Renal cortex interstitium (tissue), 11 donors: ENCODE measurements at regions not wholly inside any gene's neighbourhood (a gene's known extent, or its start where the extent isn't known, plus 50 kb on each side); places are given as distances from the start of the nearest gene placed in this dataset.

Experiments
- DNase-seq, 11 donors: peaks; one replicate each; pipeline ENCODE4 v3.0.0-alpha.2; 2013; ENCODE audit warnings: low read depth in 9 of 11, low spot score in 4 of 11; ENCODE audit errors: extremely low read depth in 1 of 11

DNA sequence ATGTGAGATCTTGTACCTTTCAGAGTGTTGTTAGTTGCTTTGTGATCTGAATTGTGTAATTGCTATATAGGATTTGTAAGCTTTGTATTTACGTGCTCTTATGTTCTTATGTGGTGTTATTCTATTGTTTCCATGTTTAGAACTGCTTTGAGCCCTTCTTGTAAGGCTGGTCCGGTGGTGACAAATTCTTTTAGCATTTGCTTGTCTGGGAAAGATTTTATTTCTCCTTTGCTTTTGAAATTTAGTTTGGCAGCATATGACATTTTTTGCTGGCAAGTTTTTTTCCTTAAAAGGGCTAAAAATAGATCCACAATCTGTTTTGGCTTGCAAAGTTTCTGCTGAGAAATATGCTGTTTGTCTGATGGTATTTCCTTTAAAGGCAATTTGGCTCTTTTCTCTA lies 1089.2 kb upstream of the PCDH9 start:
- DNase-seq, result no peak

DNA sequence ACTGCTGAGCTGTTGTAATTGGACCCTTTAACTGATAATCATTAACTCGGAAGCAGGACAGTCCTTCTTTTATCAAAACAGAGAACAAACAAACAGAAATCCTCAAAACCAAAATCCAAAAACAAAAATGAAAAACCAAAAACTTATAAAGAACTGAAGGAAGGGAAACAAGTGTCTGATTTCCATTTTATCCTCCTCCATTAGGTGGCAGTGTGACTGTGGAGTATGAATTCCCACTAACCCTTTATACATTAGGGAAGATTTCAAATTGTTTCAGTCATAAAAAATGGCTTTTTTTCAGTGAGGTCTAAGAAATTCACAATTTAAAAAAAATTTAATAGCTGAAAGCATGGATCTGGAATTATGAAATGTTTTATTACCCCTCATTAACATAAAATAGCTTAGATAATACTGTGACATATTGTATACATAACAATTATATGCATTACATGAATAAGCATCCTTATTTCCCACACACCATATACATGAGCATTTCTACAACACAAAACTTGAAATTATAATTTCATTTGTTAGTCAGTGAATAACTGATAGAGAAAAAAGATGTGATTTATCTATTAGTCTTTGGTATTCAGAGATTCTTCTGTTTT lies 1074.3 kb upstream of the PCDH9 start:
- DNase-seq, result peak in 7 of 11 donors; percentile 4 to 32 (median 14)

DNA sequence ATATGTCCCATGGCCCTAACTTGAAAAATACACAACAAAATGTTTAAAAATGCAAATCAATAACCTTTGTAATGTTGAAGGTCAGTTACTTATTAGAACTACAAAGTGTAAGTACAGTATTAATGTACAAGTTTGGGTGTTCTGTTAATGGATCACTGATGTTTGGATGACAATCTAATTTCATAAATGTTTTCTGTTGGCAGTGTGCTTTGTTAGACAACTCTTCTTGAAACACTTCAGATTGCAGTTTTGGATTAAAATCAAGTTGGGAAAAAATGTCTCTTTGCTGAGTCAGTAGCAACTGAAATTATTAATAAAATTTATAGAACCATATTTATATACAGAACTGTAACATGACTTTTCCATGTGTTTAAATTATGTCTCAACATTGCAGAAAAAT lies 1063.5 kb upstream of the PCDH9 start:
- no peak for DNase-seq

DNA sequence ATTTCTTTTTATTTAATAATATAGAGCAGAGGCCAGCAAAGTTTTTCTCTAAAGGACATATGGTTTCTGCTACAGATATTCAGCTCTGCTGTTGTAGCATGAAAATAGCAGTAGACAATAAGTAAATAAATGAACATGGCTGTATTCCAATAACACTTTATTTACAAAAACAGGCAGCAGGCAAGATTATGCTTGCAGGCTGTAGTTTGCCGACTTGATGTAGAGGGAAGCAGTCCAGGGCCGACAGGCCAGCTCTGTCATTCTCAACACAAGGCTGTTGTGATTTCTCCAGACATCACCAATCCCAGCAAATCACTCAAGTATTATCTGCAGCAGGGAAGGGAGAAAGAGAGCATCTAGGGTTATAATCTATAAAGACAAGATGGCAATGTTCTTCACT lies 1062.5 kb upstream of the PCDH9 start:
- no peak for DNase-seq

DNA sequence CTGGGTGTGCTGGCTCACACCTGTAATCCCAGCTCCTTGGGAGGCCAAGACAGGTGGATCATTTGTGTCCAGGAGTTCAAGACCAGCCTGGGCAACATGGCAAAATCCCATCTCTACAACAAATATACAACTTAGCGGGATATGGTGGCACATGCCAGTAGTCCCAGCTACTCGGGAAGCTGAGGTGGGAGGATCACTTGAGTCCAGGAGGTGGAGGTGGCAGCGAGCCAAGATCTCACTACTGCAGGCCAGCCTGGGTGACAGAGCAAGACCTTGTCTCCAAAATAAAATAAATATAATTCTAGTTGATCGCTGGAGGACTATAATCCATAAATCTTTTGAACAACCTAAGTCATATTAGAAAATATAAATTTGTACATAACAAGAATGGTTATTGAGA lies 1061.5 kb upstream of the PCDH9 start:
- no peak for DNase-seq

DNA sequence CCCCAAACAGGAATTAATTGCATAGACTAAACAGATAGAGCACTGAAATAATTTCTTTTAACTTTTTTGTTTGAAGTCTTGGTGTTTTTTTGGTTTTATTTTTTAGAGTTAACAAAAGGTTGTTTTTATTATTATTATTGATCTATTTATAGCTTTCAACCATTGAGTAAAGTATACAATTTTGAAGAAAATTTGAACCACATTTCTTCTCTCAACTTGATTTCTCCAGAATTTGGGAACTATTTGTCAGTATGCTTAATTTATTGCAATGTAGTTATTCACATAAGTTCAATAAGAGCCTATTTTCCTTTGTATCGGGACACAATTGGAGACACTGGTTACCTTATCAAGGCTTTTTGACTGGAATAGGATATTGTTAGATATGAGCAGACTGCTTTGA lies 1045.6 kb upstream of the PCDH9 start:
- no peak for DNase-seq

DNA sequence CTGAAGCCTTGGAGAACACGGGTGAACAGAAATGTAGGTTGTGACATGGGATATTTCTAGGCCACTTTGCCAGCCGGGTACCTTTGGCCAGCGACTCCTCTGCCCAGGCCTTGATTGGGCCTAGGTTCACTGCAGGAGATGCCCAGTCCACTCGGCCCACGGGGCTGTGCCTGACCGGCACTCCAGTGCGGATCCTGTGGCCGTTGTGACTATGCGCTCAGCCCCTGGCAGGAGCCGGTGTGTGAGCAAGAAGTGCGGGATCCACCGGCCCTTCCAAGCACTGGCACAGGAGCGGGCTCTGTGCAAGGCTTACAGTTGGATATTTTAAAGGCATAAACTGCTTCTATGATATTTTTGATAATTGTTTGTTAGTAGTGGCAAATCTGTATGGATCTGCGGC lies 1042.5 kb upstream of the PCDH9 start:
- no peak for DNase-seq

DNA sequence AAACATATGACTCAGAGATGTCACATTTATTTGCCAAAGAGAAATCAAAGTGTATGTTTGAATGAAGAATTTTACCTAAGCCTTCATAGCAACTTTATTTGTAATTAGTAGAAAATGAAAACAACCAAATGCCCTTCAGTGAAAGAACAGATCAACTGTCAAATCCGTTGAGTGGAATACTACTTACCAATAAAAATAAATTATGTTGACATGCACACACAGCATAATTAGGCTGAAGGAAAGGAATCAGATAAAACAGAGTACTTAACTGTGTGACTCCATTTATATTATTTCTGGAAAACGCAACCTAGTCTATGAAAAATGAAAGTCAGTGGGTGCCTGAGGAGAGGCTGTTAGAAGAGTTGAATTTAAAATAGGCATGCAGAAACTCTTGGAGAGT lies 1034.6 kb upstream of the PCDH9 start:
- no peak for DNase-seq

DNA sequence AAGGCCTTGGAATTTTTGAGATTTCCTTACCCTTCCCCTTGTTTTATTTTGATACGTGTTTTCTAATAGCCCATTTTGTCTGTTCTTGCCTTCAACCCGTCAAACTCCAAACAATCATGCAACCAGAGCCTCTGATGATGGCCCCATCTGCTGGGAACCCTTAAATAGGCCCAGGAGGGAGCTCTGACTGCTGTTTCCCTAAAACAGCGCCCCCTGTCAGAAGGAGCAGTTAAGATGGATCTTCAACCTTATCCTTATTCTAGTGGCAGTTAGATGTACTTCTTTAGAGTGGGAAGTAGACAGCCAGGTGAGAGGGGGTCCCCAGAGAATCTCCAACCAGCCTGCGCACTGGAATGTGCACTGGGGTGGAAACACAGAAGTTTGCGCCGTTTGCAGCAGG lies 1031.0 kb upstream of the PCDH9 start:
- no peak for DNase-seq

DNA sequence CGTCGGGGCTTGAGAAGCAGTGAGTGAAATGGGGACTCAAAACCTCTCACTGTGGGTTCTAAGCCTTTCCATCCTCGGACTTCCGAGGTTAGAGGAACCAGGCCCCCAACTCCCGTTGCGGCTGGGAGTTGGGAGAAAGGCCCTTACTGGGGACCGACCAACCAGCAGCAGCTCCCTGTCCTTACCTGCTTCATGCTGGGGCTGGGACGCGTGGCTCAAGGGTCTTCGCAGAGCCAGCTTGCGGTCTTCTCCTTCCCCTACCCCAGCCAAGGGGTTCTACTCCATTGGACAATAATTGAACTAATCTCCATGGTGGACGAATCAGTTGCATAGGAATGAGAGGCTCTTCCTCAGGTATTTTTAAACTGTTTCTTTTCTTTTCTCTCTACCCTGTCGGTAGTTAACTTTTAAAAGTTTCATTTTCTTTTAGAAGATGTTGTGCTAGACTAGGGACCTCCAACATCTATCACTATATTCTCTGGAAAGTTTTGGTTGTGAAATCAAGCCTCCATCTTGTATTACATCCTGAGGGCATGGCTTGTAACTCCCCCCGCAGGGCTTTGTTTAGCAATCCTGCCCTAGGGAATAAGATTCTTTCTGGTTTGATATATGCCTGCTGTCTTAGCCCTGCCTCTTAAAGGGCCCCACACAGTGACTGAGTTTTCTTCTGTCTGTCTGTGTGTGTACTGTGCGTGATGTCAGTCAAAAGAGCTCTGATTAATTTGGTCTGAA lies 1027.1 kb upstream of the PCDH9 start:
- DNase-seq, result peak in 3 of 11 donors; percentile 2 to 5 (median 2)

DNA sequence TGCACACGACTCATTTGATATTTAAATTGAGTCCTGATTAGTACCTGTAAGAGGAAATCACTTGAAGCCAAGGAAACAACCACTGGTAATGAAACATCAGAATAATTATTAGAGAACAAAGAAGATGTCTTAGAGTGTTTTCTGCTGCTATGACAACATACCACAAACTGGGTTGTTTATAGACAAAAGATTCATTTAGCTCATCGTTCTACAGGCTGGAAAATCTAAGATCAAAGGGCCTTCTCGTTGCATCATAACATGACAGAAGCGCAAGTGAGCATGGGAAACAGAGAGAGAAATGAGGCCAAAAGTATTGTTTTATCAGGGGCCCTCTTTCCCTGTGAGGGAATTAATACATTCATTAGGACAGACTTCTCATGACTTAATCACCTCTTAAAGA lies 1024.0 kb upstream of the PCDH9 start:
- DNase-seq, result no peak

DNA sequence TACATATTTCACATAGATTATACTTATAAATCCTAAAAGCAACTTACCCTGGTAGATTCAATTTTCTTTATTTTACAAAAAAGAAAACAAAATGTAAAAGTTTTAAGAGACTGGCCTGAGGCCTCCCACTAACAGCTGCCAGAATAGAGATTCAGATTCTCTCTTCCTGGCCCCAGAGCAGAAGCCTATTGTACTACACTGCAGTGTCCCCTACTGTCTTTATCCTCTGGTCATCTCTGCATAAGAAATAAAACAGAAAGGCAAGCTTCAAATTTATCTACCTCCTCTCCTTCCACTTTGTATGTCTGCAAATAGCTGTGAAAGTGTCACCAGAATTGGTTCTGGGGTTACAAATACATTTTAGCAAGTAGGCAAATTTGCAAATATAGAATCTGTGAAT lies 1004.1 kb upstream of the PCDH9 start:
- peak in 2 of 11 donors; percentile 3 to 10 for DNase-seq

DNA sequence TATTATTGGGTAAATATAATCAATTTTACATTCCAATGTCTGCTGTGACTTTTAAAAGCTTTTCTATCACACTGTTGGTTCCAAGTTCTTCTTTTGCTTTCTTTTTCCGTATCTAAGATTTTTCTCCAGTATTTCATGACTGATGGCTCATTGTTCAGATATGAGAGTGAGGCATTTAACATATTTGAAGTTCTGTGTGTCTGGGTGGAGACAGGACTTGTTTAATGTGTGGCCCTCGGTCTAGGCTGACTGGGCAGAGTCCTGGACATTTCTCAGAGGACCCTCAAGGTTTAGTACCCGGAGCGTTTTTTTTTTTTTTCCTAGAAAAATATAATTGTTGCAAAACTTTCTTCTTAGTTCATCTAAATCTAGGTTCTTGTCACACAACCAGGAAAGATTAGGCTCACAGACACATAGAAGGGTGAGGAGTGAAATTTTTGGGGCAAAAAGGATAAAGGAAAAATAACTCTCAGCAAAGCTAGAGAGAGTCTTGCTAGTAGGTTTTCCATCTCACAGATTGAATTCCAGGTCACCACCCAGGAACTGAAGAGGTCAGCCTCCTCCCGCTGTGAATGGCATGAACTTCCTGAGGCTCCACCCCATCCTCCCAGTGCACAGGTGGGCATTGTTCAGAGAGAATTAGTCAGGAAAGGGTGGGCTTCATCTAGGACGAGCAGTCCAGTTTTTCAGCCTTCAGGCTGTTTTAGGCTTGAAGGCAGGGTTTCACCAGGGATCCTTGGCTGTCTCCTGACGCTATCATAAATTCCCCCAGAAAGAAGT lies 1002.4 kb upstream of the PCDH9 start:
- no peak for DNase-seq

DNA sequence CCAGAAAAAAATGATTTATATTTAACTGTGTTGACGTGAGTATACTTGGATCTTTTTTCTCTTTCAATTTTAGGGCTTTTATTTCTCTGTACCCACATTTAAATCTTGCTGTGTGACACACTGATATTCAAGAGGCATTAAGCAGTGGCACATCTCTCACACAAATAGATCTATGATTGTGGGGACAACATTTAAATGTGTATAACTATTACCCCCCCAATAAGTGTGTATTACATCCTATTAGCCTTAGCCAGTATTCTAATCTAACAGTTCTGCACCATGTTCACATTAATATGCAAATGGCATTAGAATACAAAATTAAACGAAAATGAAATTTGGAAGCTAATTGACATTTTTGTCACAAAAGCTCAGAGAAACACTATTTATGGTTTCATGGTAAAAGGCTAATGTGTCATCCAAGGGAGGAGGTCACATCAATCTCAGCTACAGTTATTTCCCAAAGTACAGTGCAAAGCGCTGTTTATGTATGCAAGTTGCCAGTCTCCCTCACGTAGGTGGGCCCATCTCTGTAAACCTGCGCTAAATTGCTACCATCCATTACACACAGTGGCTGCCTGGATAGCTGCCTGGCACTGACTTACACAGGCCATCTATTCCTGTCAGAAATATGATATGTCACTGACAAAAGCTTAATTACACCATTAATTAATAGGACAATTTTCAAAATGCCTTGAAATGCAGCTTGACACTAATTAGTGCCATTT lies 984.7 kb upstream of the PCDH9 start:
- DNase-seq, result no peak

DNA sequence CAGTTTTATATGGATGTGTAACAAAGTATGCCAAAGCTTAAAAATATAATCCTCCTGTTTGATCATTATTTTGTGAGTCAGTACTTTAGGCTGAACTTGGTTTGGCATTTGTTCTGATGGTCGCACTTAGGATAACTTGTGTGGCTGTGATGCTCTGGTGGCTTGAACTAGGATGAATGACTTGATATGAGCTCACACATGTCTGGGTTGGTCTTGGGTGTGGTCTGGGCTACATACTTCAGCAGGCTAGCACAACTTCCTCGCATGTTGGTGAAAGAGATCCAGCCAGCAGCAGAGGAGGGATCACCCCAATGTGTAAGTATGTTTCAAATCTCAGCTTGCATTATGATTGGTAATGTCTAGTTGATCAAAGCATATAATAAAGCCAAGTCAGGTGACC lies 969.1 kb upstream of the PCDH9 start:
- DNase-seq, result no peak

DNA sequence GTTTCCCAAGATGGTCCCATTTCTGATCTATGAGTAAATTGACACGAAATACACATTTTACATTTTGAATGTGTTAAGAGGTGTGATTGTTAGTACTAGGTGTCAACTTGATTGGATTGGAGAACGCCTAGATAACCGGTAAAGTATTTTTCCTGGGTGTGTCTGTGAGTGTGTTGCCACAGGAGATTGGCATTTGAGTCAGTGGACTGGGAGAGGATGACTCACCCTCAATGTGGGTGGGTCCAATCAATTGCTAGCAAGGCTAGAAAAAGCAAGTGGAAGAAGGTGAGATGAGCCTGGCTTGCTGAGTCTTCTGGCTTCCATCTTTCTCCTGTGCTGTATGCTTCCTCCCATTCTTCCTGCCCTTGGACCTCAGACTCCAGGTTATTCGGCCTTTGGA lies 960.7 kb upstream of the PCDH9 start:
- DNase-seq, result no peak

DNA sequence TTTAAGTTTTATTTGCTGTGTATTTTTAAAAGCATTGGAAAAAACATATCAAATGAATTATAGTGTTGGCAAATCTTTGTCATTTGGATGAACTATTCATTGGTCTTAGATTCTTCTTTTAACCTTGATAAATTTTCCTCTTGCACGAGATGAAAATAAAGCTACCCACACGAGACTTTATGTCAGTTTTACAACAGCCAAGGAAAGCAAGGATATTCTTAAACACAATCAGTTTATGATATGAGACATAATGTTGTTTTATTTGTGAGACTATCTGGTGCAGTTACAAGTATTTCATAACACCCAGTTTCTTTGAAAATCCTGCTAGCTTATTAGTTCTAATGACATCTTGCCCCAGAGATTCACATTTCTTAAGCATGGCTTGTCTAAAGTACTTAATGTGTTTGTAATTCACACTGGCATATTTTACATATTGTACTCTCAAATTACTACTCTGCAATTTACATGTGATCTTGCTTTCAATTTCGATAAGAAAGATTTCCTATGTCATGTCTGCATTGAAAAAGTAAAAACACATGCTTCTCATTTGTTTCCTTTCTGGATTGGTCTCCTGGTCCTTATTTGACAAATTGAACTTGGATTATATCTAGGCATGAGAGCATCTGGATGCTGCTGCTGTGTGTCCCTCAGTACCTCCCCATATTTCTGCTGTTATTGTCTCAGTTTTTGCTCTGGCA lies 955.5 kb upstream of the PCDH9 start:
- no peak for DNase-seq

DNA sequence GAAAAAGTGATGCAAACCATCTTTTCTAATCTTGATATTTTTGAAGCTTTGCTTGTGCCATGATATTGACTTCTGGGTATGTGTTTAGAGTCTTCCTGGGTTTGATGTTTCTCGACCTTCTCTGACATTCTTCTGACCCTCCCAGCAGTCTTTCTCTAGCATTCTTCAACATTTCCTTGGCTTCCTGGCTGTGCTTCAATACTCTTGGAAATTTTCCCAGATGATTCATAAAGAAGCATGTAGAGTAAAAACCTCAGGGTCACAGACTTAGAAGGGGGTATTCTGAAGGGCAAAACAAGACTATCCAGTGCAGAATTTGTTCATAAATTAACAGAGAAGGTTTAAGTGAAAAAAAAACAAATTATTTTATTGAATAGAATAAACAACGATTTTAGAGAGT lies 946.3 kb upstream of the PCDH9 start:
- DNase-seq, result peak in 2 of 11 donors; percentile 4 to 13

DNA sequence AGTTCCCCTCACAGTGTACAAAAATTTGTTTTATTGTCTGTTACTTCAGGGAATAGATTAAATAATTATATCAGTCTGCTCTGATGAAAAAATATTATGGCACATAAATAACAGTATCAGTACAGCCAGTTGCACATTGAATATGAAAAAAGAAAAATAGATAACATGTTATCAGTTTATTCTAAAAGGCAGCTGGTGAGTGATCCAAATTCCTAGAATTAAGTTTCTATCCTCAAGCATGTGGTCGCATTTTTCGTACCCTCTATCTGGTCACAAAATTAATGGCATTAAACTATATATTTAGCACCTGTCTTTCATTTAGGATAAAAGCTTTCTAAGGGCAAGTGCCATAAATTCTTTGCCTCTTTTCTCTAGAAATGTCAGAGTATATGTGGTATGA lies 944.8 kb upstream of the PCDH9 start:
- no peak for DNase-seq
